PFSK-1 (cell line): ENCODE measurements at regions not wholly inside any gene's neighbourhood (a gene's known extent, or its start where the extent isn't known, plus 50 kb on each side); places are given as distances from the start of the nearest gene placed in this dataset.

Source experiments
- POLR2AphosphoS5 ChIP-seq: IDR thresholded peaks from 2 replicates; pipeline ENCODE4 v1.6.1; 2012; ENCODE audit warnings: low read depth, mild to moderate bottlenecking, control low read depth, low read length, moderate library complexity
- REST ChIP-seq, 2 experiments: IDR thresholded peaks; 2 replicates each; pipeline versions ENCODE4 v1.6.1 to v1.8.0; 2011 to 2012; ENCODE audit warnings: low read depth in 2 of 2, low read length in 2 of 2, control low read depth in 1 of 2, inconsistent platforms in 1 of 2, mild to moderate bottlenecking in 1 of 2, moderate library complexity in 1 of 2; ENCODE audit not compliant: insufficient read depth in 1 of 2
- TAF1 ChIP-seq: IDR thresholded peaks from 2 replicates; pipeline ENCODE4 v1.6.1; 2012; ENCODE audit warnings: low read length, control low read depth, borderline replicate concordance; ENCODE audit not compliant: insufficient read depth

- TF ChIP-seq TAF1 (no peak), POLR2AphosphoS5 (no peak), REST (IDR thresholded peaks at IDR 0.05; ENCODE audit: insufficient read depth in 1 of 2, low read depth in 2 of 2, low read length in 2 of 2) (no peak)
These were observed 150.2 kb downstream of the KCNJ2 start for GRCh38 chr17:70319516-70319915.
